ENCODE measurements at regions not wholly inside any gene's neighbourhood (a gene's known extent, or its start where the extent isn't known, plus 50 kb on each side); places are given as distances from the start of the nearest gene placed in this dataset.

DNA sequence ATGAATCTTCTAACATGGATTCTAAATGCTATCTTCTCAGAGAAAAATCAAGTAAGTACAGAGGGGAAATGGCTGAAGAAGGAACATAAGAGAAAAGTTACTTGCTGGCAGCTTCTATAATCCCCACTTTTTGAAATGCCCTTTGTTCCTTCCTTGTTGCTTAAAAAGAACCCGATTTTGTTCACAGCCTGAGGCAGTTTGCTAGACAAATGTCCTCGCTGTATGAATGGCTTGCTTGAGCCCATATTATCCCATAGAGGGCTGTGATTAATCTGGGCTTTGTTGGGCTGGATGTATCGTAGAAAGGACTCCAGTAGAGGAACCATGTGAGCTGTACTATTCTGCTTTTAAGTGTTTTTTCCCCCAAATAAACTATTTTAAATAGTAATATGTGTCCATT is 134.3 kb upstream of the FGF13 start:
- TF ChIP-seq CTCF (IDR thresholded peaks at IDR 0.05) (no peak), EZH2 (IDR thresholded peaks at IDR 0.05; ENCODE audit: borderline replicate concordance, insufficient read depth, low read depth, low read length, poor library complexity, severe bottlenecking) (no peak)
